Pancreas (tissue), 10 donors: ENCODE measurements at regions not wholly inside any gene's neighbourhood (a gene's known extent, or its start where the extent isn't known, plus 50 kb on each side); places are given as distances from the start of the nearest gene placed in this dataset.
A peak's percentile ranks its signal among the peaks of the same experiment; 100 is the strongest.

Experiments
- ATAC-seq, 4 donors: fragments of 200-7000 bp; cut with Tn5 transposase; one replicate each; pipeline versions ENCODE4 v1.8.0 to v1.9.1; 2020; ENCODE audit warnings: mild to moderate bottlenecking in 4 of 4, moderate library complexity in 4 of 4
- DNase-seq, 6 donors: peaks; one replicate each; pipeline ENCODE4 v3.0.0-alpha.2; 2020
- FAIRE-seq: peaks from 2 replicates; lab custom pipeline; 2012; peaks lifted over from hg19 to GRCh38; lab: Jason Lieb, UNC
- H3K27ac ChIP-seq, 4 donors: fragments of 200-600 bp; sonication (generic); 1 replicate in 3 of 4; 2 replicates in 1 of 4; pipeline versions ENCODE4 v1.5.0 to v1.8.0; 2020
- H3K27me3 ChIP-seq, 4 donors: fragments of 200-600 bp; one replicate each; pipeline ENCODE4 v1.8.0; 2021
- H3K36me3 ChIP-seq, 3 donors: fragments of 200-600 bp; sonication (generic) in 1 of 3; one replicate each; pipeline versions ENCODE4 v1.5.0 to v1.8.0; 2020 to 2021
- H3K4me1 ChIP-seq, 3 donors: fragments of 200-600 bp; one replicate each; pipeline ENCODE4 v1.8.0; 2021
- H3K4me3 ChIP-seq, 4 donors: fragments of 200-600 bp; sonication (generic) in 2 of 4; one replicate each; pipeline versions ENCODE4 v1.5.0 to v1.8.0; 2020 to 2021
- H3K9me3 ChIP-seq, 4 donors: fragments of 200-600 bp; one replicate each; pipeline ENCODE4 v1.8.0; 2021
- whole genome bisulfite sequencing, 2 donors: extraction: QIAGEN DNeasy Blood & Tissue Kit; methylation state at CpG; one replicate each; pipeline ENCODE4 v1.1.7; 2013; 5-methylcytosine and 5-hydroxymethylcytosine counted together
- intact Hi-C, 3 donors: fragments of 100-400 bp; cut with DNase I; formaldehyde crosslinking; loops; one replicate each; pipeline versions ENCODE4 v1.11.1 to v1.14.2; 2022
- TF ChIP-seq, protein P1 (sequence below), 4 donors: fragments of 200-600 bp; sonication (generic) in 3 of 4; IDR thresholded peaks; one replicate each; pipeline versions ENCODE4 v1.5.0 to v1.8.0; 2021; ENCODE audit warnings: antibody characterized with exemption in 4 of 4
- donor health status: healthy with polysubstance abuse.
- donor health status: DM: no; HTN: no; CAD: no; lungs with moderate emphysema.
- donor health status: DM: no; HTN: no; CAD: no.
- donor health status: control.
- donor health status: control.
- donor health status: Bipolar disorder and iron deficiency.
- donor health status: DM: yes; HTN: yes; CAD: no.
- donor health status: DM: no; HTN: no; CAD: no.
- donor health status: DM: no; HTN: no; CAD: no.
- donor health status: DM: yes; HTN: yes; CAD: no.

- DNase-seq (no peak), FAIRE-seq (no peak), ATAC-seq (no peak)
- intact Hi-C loops, result no loop called here
- Histone ChIP-seq H3K9me3 (no peaks in the 10 kb centered on the region), H3K4me3 (no peak overlapping the region), H3K36me3 (no peaks in the 10 kb centered on the region), H3K27ac (no peak overlapping the region), H3K27me3 (no peaks in the 10 kb centered on the region), H3K4me1 (no peaks in the 10 kb centered on the region)
- TF ChIP-seq, protein P1, sequence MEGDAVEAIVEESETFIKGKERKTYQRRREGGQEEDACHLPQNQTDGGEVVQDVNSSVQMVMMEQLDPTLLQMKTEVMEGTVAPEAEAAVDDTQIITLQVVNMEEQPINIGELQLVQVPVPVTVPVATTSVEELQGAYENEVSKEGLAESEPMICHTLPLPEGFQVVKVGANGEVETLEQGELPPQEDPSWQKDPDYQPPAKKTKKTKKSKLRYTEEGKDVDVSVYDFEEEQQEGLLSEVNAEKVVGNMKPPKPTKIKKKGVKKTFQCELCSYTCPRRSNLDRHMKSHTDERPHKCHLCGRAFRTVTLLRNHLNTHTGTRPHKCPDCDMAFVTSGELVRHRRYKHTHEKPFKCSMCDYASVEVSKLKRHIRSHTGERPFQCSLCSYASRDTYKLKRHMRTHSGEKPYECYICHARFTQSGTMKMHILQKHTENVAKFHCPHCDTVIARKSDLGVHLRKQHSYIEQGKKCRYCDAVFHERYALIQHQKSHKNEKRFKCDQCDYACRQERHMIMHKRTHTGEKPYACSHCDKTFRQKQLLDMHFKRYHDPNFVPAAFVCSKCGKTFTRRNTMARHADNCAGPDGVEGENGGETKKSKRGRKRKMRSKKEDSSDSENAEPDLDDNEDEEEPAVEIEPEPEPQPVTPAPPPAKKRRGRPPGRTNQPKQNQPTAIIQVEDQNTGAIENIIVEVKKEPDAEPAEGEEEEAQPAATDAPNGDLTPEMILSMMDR (IDR thresholded peaks at IDR 0.05), result no peak
- WGBS, 2 donors, result 74 to 77% methylated on average over 2 of the region's 2 CpGs
These were observed 78.9 kb upstream of the SPRED2 start for GRCh38 chr2:65511306-65511705.

DNA sequence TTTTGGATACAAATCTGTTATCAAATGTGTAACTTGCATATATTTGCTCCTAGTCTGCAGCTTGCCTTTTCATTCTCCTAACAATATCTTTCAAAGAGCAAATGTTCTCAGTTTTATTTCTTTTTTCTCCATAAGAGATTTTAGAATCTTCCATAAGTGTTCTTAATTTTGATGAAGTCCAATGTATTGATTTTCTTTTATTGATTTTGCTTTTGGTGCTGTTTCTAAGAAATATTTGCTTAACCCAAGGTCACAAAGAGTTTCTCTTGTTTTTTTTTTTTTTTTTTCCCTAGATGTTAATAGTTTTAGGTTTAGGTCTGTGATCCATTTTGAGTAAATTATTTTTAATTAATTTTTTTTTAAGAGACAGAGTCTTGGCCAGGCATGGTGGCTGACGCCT lies 75.8 kb upstream of the SPRED2 start:
- Histone ChIP-seq H3K27me3 (no peaks in the 10 kb centered on the region), H3K4me3 (no peak overlapping the region), H3K27ac (no peak overlapping the region), H3K9me3 (no peaks in the 10 kb centered on the region), H3K4me1 (no peaks in the 10 kb centered on the region), H3K36me3 (no peaks in the 10 kb centered on the region)
- 88 to 95% methylated on average over 1 of the region's 1 CpG for WGBS, 2 donors
- ATAC-seq, result no peak
- TF ChIP-seq, protein P1 (IDR thresholded peaks at IDR 0.05), result no peak
- intact Hi-C loops, result no loop called here
- no peak for FAIRE-seq
- no peak for DNase-seq

DNA sequence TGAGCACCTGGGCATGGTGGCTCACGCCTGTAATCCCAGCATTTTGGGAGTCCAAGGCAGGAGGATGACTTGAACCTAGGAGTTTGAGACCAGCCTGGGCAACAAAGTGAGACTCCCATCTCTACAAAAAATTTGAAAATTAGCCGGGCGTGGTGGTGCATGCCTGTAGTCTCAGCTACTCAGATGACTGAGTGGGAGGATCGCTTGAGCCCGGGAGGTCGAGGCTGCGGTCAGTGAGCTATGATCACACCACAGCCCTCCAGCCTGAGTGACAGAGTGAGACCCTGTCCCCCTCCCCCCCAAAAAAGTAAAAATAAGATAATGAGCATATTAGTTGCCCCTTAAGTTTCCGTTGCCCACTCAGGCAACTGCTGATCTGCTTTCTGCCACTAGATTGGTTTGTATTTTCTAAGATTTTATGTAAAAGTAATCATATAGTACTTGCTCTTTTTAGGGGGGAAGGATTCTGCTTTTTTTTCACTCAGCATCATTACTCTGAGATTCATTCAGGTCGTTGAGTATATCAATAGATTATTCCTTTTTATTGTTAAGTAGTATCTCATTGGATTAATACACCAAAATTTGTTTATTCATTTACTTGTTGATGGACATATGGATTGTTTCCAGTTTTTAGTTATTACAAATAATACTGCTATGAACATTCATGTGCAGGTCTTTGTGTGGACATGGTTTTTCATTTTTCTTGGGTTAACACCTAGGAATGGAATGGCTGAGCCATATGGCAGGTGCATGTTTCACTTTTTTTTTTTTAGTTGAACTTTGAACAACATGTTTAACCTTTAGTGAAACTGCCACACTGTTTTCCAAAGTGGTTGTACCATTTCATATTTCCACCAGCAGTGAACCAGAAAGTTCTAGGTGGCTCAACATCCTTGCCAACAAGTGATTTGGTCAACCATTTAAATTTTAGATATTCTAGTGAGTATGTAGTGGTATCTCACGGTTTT lies 75.0 kb upstream of the SPRED2 start:
- no peak for FAIRE-seq

GRCh38 chr2:65504814-65505697 lies 72.7 kb upstream of the SPRED2 start:
- WGBS, 2 donors, result 41 to 45% methylated on average over 14 of the region's 14 CpGs
- Histone ChIP-seq H3K4me1 (no peaks in the 10 kb centered on the region), H3K36me3 (no peaks in the 10 kb centered on the region), H3K27ac (no peak overlapping the region), H3K27me3 (no peaks in the 10 kb centered on the region), H3K9me3 (no peaks in the 10 kb centered on the region), H3K4me3 (no peak overlapping the region)
- intact Hi-C loops, result no loop called here
- peak in 2 of 6 donors; percentile 3 to 20 for DNase-seq
- ATAC-seq, result peak; percentile 60 to 73 (median 68)
- FAIRE-seq, result no peak
- TF ChIP-seq, protein P1 (IDR thresholded peaks at IDR 0.05), result no peak

More for the DNA sequence above, 75.0 kb upstream of the SPRED2 start:
- no peak overlapping the region for H3K4me3 ChIP-seq
- intact Hi-C loops, result no loop called here
- no peaks in the 10 kb centered on the region for H3K9me3 ChIP-seq
- ATAC-seq, result no peak
- H3K36me3 ChIP-seq, result no peaks in the 10 kb centered on the region
- TF ChIP-seq, protein P1 (IDR thresholded peaks at IDR 0.05), result no peak
- DNase-seq, result no peak
- H3K27ac ChIP-seq, result no peak overlapping the region
- WGBS, 2 donors, result 88 to 89% methylated on average over 10 of the region's 10 CpGs
- H3K4me1 ChIP-seq, result no peaks in the 10 kb centered on the region
- no peaks in the 10 kb centered on the region for H3K27me3 ChIP-seq
